SK-N-SH (cell line): ENCODE measurements at regions not wholly inside any gene's neighbourhood (a gene's known extent, or its start where the extent isn't known, plus 50 kb on each side); places are given as distances from the start of the nearest gene placed in this dataset.

ENCODE experiments used
- CTCF ChIA-PET: fragments of 300-600, 350-600 bp; formaldehyde crosslinking; extraction: SDS; loops from one replicate; lab custom pipeline; 2021; lab: Yijun Ruan, JAX
- POLR2A ChIA-PET: fragments of 350-600 bp; sonication (Branson Sonifier 250); formaldehyde crosslinking; extraction: SDS; loops from one replicate; lab custom pipeline; 2020; ENCODE audit warnings: antibody characterized with exemption, inconsistent platforms; lab: Yijun Ruan, JAX
- DNase-seq: peaks from one replicate; pipeline ENCODE4 v3.0.0; 2012
- H2AFZ ChIP-seq: fragments of 200-600 bp; sonication (generic); 2 replicates; pipeline ENCODE4 v1.8.1; 2016; ENCODE audit warnings: antibody characterized with exemption, mild to moderate bottlenecking, low read depth
- H3F3A ChIP-seq: fragments of 200-600 bp; sonication (generic); replicated peaks from 2 replicates; pipeline ENCODE3; 2016; ENCODE audit warnings: antibody characterized with exemption, mild to moderate bottlenecking; ENCODE audit not compliant: insufficient read depth
- H3K27ac ChIP-seq, 2 experiments: fragments of 200-500 bp in 1 of 2; fragments of 200-600 bp in 1 of 2; sonication (Bioruptor generic) in 1 of 2; sonication (generic), shearing (Covaris generic) in 1 of 2; 2 replicates each; pipeline versions ENCODE4 v1.5.1 to v1.6.1; 2014 to 2016; ENCODE audit warnings: low read depth in 2 of 2, inconsistent platforms in 1 of 2, low read length in 1 of 2, mild to moderate bottlenecking in 1 of 2, mixed read lengths in 1 of 2
- H3K27me3 ChIP-seq: fragments of 200-600 bp; sonication (generic), shearing (Covaris generic); 2 replicates; pipeline ENCODE4 v1.6.1; 2016; ENCODE audit warnings: mixed run types; ENCODE audit not compliant: insufficient read depth
- H3K36me3 ChIP-seq, 2 experiments: fragments of 200-500 bp in 1 of 2; fragments of 200-600 bp in 1 of 2; sonication (Bioruptor generic) in 1 of 2; sonication (generic) in 1 of 2; replicated peaks in 1 of 2; 2 replicates each; pipeline versions ENCODE3 to v1.5.1; 2014 to 2016; ENCODE audit warnings: low read length in 1 of 2, mild to moderate bottlenecking in 1 of 2; ENCODE audit not compliant: insufficient read depth in 2 of 2, control insufficient read depth in 1 of 2
- H3K4me1 ChIP-seq, 2 experiments: fragments of 200-500 bp in 1 of 2; fragments of 200-600 bp in 1 of 2; sonication (Bioruptor generic) in 1 of 2; sonication (generic), shearing (Covaris generic) in 1 of 2; 2 replicates each; pipeline versions ENCODE4 v1.5.1 to v1.6.1; 2014 to 2016; ENCODE audit warnings: low read depth in 1 of 2, low read length in 1 of 2, mixed run types in 1 of 2; ENCODE audit not compliant: insufficient read depth in 2 of 2, control insufficient read depth in 1 of 2
- H3K4me2 ChIP-seq: fragments of 200-600 bp; sonication (generic), shearing (Covaris generic); 2 replicates; pipeline ENCODE4 v1.6.1; 2017; ENCODE audit warnings: mixed run types
- H3K4me3 ChIP-seq, 2 experiments: fragments of 200-500 bp in 1 of 2; fragments of 200-600 bp in 1 of 2; sonication (Bioruptor generic) in 1 of 2; sonication (generic), shearing (Covaris generic) in 1 of 2; 2 replicates each; pipeline versions ENCODE4 v1.5.1 to v1.8.1; 2014 to 2016; ENCODE audit warnings: low read depth in 2 of 2, inconsistent platforms in 1 of 2, low read length in 1 of 2, mild to moderate bottlenecking in 1 of 2, mixed read lengths in 1 of 2, moderate library complexity in 1 of 2
- H3K79me2 ChIP-seq: fragments of 200-600 bp; sonication (generic); 2 replicates; pipeline ENCODE4 v1.8.1; 2017; ENCODE audit warnings: mild to moderate bottlenecking; ENCODE audit not compliant: insufficient read depth
- H3K9ac ChIP-seq: fragments of 200-600 bp; sonication (generic); 2 replicates; pipeline ENCODE4 v1.6.1; 2017; ENCODE audit warnings: mixed run types
- H3K9me2 ChIP-seq: fragments of 200-600 bp; sonication (generic); 2 replicates; pipeline ENCODE4 v1.6.1; 2017; ENCODE audit warnings: mixed run types
- H3K9me3 ChIP-seq: fragments of 200-600 bp; sonication (generic); 2 replicates; pipeline ENCODE4 v1.6.1; 2017; ENCODE audit warnings: mixed run types, mild to moderate bottlenecking, moderate library complexity
- H4K20me1 ChIP-seq: fragments of 200-600 bp; sonication (generic); 2 replicates; pipeline ENCODE4 v1.6.1; 2017; ENCODE audit warnings: mild to moderate bottlenecking, mixed run types; ENCODE audit not compliant: insufficient read depth
- CHD2 ChIP-seq: fragments of 150-350 bp; IDR thresholded peaks from 2 replicates; pipeline ENCODE4 v1.6.1; 2018; ENCODE audit warnings: low read length; ENCODE audit not compliant: partially characterized antibody
- CTCF ChIP-seq: fragments of 200-600 bp; sonication (generic); IDR thresholded peaks from 2 replicates; pipeline ENCODE4 v1.6.1; 2017; ENCODE audit warnings: antibody characterized with exemption, mild to moderate bottlenecking, moderate library complexity
- EP300 ChIP-seq, 2 experiments: IDR thresholded peaks; 2 replicates each; pipeline versions ENCODE4 v1.4.0 to v1.6.1; 2012; ENCODE audit warnings: borderline replicate concordance in 1 of 2, low read depth in 1 of 2, low read length in 1 of 2
- EZH2phosphoT487 ChIP-seq: fragments of 200-600 bp; sonication (generic); IDR thresholded peaks from 2 replicates; pipeline ENCODE4 v1.6.1; 2017; ENCODE audit warnings: low read depth, mixed run types, mild to moderate bottlenecking, antibody characterized with exemption, moderate library complexity, borderline replicate concordance
- FOSL2 ChIP-seq: IDR thresholded peaks from 2 replicates; pipeline ENCODE4 v1.4.0; 2012; ENCODE audit warnings: low read depth, mild to moderate bottlenecking, moderate library complexity, borderline replicate concordance
- GABPA ChIP-seq: IDR thresholded peaks from 2 replicates; pipeline ENCODE4 v1.4.0; 2012; ENCODE audit warnings: low read depth, mild to moderate bottlenecking
- GATA2 ChIP-seq: sonication (generic); formaldehyde crosslinking; IDR thresholded peaks from 2 replicates; pipeline ENCODE4 v1.5.0; 2020; ENCODE audit warnings: mild to moderate bottlenecking, missing genetic modification reagents
- IRF3 ChIP-seq: fragments of 150-350 bp; IDR thresholded peaks from 2 replicates; pipeline ENCODE4 v1.6.1; 2016; ENCODE audit warnings: mild to moderate bottlenecking, low read depth, low read length
- MEF2A ChIP-seq: IDR thresholded peaks from 2 replicates; pipeline ENCODE4 v1.4.0; 2012; ENCODE audit warnings: low read depth, borderline replicate concordance
- MXI1 ChIP-seq: IDR thresholded peaks from 2 replicates; pipeline ENCODE4 v1.6.1; 2012; ENCODE audit warnings: mild to moderate bottlenecking, low read depth, low read length, improper control_type of control experiment
- NFIC ChIP-seq: IDR thresholded peaks from 2 replicates; pipeline ENCODE4 v1.4.0; 2012; ENCODE audit warnings: borderline replicate concordance
- NRF1 ChIP-seq: IDR thresholded peaks from 2 replicates; pipeline ENCODE4 v1.6.1; 2012; ENCODE audit warnings: low read depth, mild to moderate bottlenecking, low read length
- RAD21 ChIP-seq: IDR thresholded peaks from 2 replicates; pipeline ENCODE4 v1.6.1; 2012; ENCODE audit warnings: mild to moderate bottlenecking, low read length
- REST ChIP-seq: IDR thresholded peaks from 2 replicates; pipeline ENCODE4 v1.6.1; 2012; ENCODE audit warnings: mild to moderate bottlenecking, low read depth, low read length, moderate library complexity
- RFX5 ChIP-seq: IDR thresholded peaks from 2 replicates; pipeline ENCODE4 v1.6.1; 2012; ENCODE audit warnings: mild to moderate bottlenecking, improper control_type of control experiment, low read length
- TCF12 ChIP-seq: IDR thresholded peaks from 2 replicates; pipeline ENCODE4 v1.4.0; 2012
- TEAD4 ChIP-seq: IDR thresholded peaks from 2 replicates; pipeline ENCODE4 v1.4.0; 2012; ENCODE audit warnings: mild to moderate bottlenecking, borderline replicate concordance; ENCODE audit not compliant: insufficient read depth
- YY1 ChIP-seq: IDR thresholded peaks from 2 replicates; pipeline ENCODE4 v1.4.0; 2012; ENCODE audit warnings: low read depth, mild to moderate bottlenecking
- WGBS: methylation state at CpG from one replicate; pipeline ENCODE4 v1.1.6; 2017; ENCODE audit warnings: low lambda C conversion rate; 5-methylcytosine and 5-hydroxymethylcytosine counted together
- TF ChIP-seq, protein P1 (sequence below): IDR thresholded peaks from 2 replicates; pipeline ENCODE4 v1.4.0; 2012; ENCODE audit warnings: low read depth
- TF ChIP-seq, protein P2 (sequence below): fragments of 150-350 bp; IDR thresholded peaks from 2 replicates; pipeline ENCODE4 v1.6.1; 2017; ENCODE audit warnings: antibody characterized with exemption, low read length, low read depth, borderline replicate concordance

- Histone ChIP-seq H3K9ac (no peak overlapping the region), H3K4me2 (no peak overlapping the region), H2AFZ (no peak overlapping the region), H3K4me3 (no peak overlapping the region), H3K27me3 (no peaks in the 10 kb centered on the region), H3K9me3 (no peaks in the 10 kb centered on the region), H3K36me3 (no peaks in the 10 kb centered on the region), H4K20me1 (no peaks in the 10 kb centered on the region), H3K27ac (no peak overlapping the region), H3K9me2 (no peaks in the 10 kb centered on the region), H3K79me2 (no peaks in the 10 kb centered on the region), H3F3A (no peaks in the 10 kb centered on the region), H3K4me1 (peaks cover 3 to 21% of the 10 kb centered on the region in 2 experiments)
- TF ChIP-seq RAD21 (no peak), CTCF (no peak), TEAD4 (no peak), GABPA (no peak), EP300 (IDR thresholded peaks at IDR 0.05; ENCODE audit: borderline replicate concordance in 1 of 2, low read depth in 1 of 2, low read length in 1 of 2) (no peak), GATA2 (CRISPR knock-in tag) (no peak), MXI1 (no peak), FOSL2 (no peak), REST (no peak)
- CTCF ChIA-PET: no interaction called here
- POLR2A ChIA-PET: no interaction called here
- no peak for DNase-seq
- WGBS: 87% methylated on average over 5 of the region's 5 CpGs
These were observed 432.7 kb upstream of the TRIB2 start for GRCh38 chr2:12284037-12284436.

DNA sequence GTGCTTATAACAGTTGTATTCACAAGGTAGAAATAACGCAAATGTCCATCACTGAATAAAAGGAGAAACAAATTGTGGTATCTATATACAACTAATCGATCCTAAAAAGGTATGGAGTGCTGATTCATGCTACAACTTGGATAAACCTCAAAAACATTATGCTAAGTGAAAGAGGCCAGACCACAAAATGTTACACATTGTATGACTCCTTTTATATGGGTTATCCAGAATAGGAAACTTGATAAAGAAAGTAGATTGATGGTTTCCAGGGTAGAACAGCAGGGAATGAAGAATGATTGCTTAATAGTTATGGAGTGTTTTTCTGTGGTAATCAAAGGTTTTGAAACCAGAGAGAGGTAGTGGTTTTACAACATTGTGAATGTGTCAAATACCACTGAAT, 432.2 kb upstream of the TRIB2 start:
- POLR2A ChIA-PET: no interaction called here
- TF ChIP-seq, protein P1, sequence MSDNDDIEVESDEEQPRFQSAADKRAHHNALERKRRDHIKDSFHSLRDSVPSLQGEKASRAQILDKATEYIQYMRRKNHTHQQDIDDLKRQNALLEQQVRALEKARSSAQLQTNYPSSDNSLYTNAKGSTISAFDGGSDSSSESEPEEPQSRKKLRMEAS: no peak
- TF ChIP-seq EZH2phosphoT487 (no peak), MXI1 (no peak), TCF12 (peak; percentile 79), RFX5 (no peak), GATA2 (CRISPR knock-in tag) (no peak), CHD2 (no peak), YY1 (no peak), MEF2A (no peak), TEAD4 (no peak), NFIC (peak; percentile 54; the same call in 1 of the 2 replicates), IRF3 (no peak), NRF1 (no peak)
- TF ChIP-seq, protein P2, sequence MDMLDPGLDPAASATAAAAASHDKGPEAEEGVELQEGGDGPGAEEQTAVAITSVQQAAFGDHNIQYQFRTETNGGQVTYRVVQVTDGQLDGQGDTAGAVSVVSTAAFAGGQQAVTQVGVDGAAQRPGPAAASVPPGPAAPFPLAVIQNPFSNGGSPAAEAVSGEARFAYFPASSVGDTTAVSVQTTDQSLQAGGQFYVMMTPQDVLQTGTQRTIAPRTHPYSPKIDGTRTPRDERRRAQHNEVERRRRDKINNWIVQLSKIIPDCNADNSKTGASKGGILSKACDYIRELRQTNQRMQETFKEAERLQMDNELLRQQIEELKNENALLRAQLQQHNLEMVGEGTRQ: no peak

More for the DNA sequence above, 432.2 kb upstream of the TRIB2 start:
- Histone ChIP-seq H3K9me3 (no peaks in the 10 kb centered on the region), H3K79me2 (no peaks in the 10 kb centered on the region), H3K27me3 (no peaks in the 10 kb centered on the region), H3K27ac (no peak overlapping the region), H3K4me3 (no peak overlapping the region), H2AFZ (no peak overlapping the region), H3K9me2 (no peaks in the 10 kb centered on the region), H3K36me3 (no peaks in the 10 kb centered on the region), H3K4me1 (peaks cover 3 to 21% of the 10 kb centered on the region in 2 experiments), H3K9ac (no peak overlapping the region), H3F3A (no peaks in the 10 kb centered on the region), H3K4me2 (no peak overlapping the region), H4K20me1 (no peaks in the 10 kb centered on the region)
- no peak for DNase-seq
- CTCF ChIA-PET: interaction anchor here (1.5 kb wide), 1 partner anchor 11 kb away, joined by 5 read pairs; no protein-coding TSS in a partner anchor
- WGBS: 67% methylated on average over 2 of the region's 2 CpGs
